ENCODE measurements at regions not wholly inside any gene's neighbourhood (a gene's known extent, or its start where the extent isn't known, plus 50 kb on each side); places are given as distances from the start of the nearest gene placed in this dataset.

DNA sequence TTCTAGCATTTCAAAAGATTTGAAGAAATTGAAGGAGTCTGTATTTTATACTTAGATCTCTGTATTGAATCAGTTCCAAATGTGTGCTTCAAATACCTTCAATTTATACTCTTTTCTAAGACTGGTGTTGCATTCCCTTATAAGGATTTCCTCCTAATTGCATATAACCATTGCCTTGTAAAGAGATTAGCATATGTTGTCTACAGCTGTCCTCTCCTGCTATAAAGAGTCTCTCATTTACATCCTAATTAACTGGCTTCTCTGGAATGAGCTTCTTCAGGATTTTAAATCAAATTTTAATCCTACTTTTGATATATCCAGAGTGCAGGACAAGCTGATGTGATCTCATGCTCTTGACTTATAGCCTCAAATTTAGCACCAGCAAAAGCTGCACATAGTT is 957.3 kb downstream of the XPNPEP1 start:
- intact Hi-C loops (cut with micrococcal nuclease), result no loop called here
- no peaks in the 10 kb centered on the region for H4K20me1 ChIP-seq (ENCODE audit: insufficient read depth)
- DNase-seq (ENCODE audit: low read depth, low spot score), result no peak
- peaks cover 34 to 36% of the 10 kb centered on the region in 2 experiments; a peak in 3 of 4 replicates for H3K9me3 ChIP-seq (ENCODE audit: control insufficient read depth in 1 of 2, insufficient read depth in 1 of 2, low read depth in 1 of 2, low read length in 2 of 2)
- H3K27me3 ChIP-seq (ENCODE audit: insufficient read depth, low read length), result no peaks in the 10 kb centered on the region
- H3K79me2 ChIP-seq (ENCODE audit: insufficient read depth, low read length), result no peaks in the 10 kb centered on the region
- H3K9ac ChIP-seq (ENCODE audit: low read length), result no peak overlapping the region
- ChIA-PET CTCF (no interaction called here), RAD21 (ENCODE audit: low non-redundant PET in 1 of 2, low total read pairs in 2 of 2, uncharacterized antibody in 2 of 2, unreplicated experiment in 2 of 2) (no interaction called here), POLR2A (no interaction called here)
- no peak overlapping the region for H3K4me2 ChIP-seq (ENCODE audit: low read length)
- no peaks in the 10 kb centered on the region for H3K9me2 ChIP-seq (ENCODE audit: insufficient read depth)
- no TSS peak for BruUV-seq (replicated peaks)
- no peaks in the 10 kb centered on the region for H3K36me3 ChIP-seq (ENCODE audit: control insufficient read depth in 1 of 2, insufficient read depth in 2 of 2, low read length in 2 of 2)
- H3K27ac ChIP-seq (ENCODE audit: low read depth, low read length), result no peak overlapping the region
- no peak overlapping the region for H2AFZ ChIP-seq (ENCODE audit: low read depth, low read length, poor library complexity, severe bottlenecking)
- H3K4me1 ChIP-seq (ENCODE audit: control insufficient read depth in 1 of 2, insufficient read depth in 2 of 2, low read length in 2 of 2), result no peaks in the 10 kb centered on the region
- TF ChIP-seq, protein P1, sequence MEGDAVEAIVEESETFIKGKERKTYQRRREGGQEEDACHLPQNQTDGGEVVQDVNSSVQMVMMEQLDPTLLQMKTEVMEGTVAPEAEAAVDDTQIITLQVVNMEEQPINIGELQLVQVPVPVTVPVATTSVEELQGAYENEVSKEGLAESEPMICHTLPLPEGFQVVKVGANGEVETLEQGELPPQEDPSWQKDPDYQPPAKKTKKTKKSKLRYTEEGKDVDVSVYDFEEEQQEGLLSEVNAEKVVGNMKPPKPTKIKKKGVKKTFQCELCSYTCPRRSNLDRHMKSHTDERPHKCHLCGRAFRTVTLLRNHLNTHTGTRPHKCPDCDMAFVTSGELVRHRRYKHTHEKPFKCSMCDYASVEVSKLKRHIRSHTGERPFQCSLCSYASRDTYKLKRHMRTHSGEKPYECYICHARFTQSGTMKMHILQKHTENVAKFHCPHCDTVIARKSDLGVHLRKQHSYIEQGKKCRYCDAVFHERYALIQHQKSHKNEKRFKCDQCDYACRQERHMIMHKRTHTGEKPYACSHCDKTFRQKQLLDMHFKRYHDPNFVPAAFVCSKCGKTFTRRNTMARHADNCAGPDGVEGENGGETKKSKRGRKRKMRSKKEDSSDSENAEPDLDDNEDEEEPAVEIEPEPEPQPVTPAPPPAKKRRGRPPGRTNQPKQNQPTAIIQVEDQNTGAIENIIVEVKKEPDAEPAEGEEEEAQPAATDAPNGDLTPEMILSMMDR (IDR thresholded peaks at IDR 0.05 in 2 of 3, conservative IDR thresholded peaks at IDR 0.05 in 1 of 3; ENCODE audit: borderline replicate concordance in 1 of 3, insufficient read depth in 1 of 3, low read depth in 2 of 3, low read length in 2 of 3), result no peak
- TF ChIP-seq, protein P2, sequence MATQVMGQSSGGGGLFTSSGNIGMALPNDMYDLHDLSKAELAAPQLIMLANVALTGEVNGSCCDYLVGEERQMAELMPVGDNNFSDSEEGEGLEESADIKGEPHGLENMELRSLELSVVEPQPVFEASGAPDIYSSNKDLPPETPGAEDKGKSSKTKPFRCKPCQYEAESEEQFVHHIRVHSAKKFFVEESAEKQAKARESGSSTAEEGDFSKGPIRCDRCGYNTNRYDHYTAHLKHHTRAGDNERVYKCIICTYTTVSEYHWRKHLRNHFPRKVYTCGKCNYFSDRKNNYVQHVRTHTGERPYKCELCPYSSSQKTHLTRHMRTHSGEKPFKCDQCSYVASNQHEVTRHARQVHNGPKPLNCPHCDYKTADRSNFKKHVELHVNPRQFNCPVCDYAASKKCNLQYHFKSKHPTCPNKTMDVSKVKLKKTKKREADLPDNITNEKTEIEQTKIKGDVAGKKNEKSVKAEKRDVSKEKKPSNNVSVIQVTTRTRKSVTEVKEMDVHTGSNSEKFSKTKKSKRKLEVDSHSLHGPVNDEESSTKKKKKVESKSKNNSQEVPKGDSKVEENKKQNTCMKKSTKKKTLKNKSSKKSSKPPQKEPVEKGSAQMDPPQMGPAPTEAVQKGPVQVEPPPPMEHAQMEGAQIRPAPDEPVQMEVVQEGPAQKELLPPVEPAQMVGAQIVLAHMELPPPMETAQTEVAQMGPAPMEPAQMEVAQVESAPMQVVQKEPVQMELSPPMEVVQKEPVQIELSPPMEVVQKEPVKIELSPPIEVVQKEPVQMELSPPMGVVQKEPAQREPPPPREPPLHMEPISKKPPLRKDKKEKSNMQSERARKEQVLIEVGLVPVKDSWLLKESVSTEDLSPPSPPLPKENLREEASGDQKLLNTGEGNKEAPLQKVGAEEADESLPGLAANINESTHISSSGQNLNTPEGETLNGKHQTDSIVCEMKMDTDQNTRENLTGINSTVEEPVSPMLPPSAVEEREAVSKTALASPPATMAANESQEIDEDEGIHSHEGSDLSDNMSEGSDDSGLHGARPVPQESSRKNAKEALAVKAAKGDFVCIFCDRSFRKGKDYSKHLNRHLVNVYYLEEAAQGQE (IDR thresholded peaks at IDR 0.05; ENCODE audit: low read depth), result no peak
- TF ChIP-seq RAD21 (IDR thresholded peaks at IDR 0.05; ENCODE audit: low read depth), result no peak
- TF ChIP-seq, protein P3, sequence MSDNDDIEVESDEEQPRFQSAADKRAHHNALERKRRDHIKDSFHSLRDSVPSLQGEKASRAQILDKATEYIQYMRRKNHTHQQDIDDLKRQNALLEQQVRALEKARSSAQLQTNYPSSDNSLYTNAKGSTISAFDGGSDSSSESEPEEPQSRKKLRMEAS (IDR thresholded peaks at IDR 0.05), result no peak
- TF ChIP-seq EGR1 (IDR thresholded peaks at IDR 0.05; ENCODE audit: low read depth), result no peak
- TF ChIP-seq CBX3 (IDR thresholded peaks at IDR 0.05; ENCODE audit: low read depth), result no peak
- TF ChIP-seq SRF (IDR thresholded peaks at IDR 0.05; ENCODE audit: low read depth), result no peak
- TF ChIP-seq FOSL1 (IDR thresholded peaks at IDR 0.05; ENCODE audit: low read depth), result no peak
- TF ChIP-seq CEBPB (IDR thresholded peaks at IDR 0.05; ENCODE audit: low read depth), result no peak
- TF ChIP-seq, protein P4, sequence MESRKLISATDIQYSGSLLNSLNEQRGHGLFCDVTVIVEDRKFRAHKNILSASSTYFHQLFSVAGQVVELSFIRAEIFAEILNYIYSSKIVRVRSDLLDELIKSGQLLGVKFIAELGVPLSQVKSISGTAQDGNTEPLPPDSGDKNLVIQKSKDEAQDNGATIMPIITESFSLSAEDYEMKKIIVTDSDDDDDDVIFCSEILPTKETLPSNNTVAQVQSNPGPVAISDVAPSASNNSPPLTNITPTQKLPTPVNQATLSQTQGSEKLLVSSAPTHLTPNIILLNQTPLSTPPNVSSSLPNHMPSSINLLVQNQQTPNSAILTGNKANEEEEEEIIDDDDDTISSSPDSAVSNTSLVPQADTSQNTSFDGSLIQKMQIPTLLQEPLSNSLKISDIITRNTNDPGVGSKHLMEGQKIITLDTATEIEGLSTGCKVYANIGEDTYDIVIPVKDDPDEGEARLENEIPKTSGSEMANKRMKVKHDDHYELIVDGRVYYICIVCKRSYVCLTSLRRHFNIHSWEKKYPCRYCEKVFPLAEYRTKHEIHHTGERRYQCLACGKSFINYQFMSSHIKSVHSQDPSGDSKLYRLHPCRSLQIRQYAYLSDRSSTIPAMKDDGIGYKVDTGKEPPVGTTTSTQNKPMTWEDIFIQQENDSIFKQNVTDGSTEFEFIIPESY (IDR thresholded peaks at IDR 0.05; ENCODE audit: extremely low read depth, insufficient replicate concordance, low read length), result no peak
- TF ChIP-seq, protein P5, sequence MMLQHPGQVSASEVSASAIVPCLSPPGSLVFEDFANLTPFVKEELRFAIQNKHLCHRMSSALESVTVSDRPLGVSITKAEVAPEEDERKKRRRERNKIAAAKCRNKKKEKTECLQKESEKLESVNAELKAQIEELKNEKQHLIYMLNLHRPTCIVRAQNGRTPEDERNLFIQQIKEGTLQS (IDR thresholded peaks at IDR 0.05), result no peak
- ATAC-seq, result no peak
- no peak overlapping the region for H3K4me3 ChIP-seq (replicated peaks in 1 of 2; ENCODE audit: low read depth in 1 of 2, low read length in 2 of 2)

All from HCT116 (cell line).